ENCODE measurements at regions not wholly inside any gene's neighbourhood (a gene's known extent, or its start where the extent isn't known, plus 50 kb on each side); places are given as distances from the start of the nearest gene placed in this dataset.

- no peaks in the 10 kb centered on the region for H3K4me1 ChIP-seq (ENCODE audit: low read length)
- no peaks in the 10 kb centered on the region for H3K9me2 ChIP-seq (replicated peaks; ENCODE audit: insufficient read depth, low read length)
- H3F3A ChIP-seq (ENCODE audit: insufficient read depth, low read length): no peaks in the 10 kb centered on the region
- H3K27me3 ChIP-seq (replicated peaks; ENCODE audit: insufficient read depth, low read length): no peaks in the 10 kb centered on the region
- no peaks in the 10 kb centered on the region for H3K36me3 ChIP-seq (replicated peaks; ENCODE audit: insufficient read depth, low read length)
- no peak for DNase-seq
- H3K4me3 ChIP-seq (ENCODE audit: low read length): no peak overlapping the region
- H3K79me2 ChIP-seq (ENCODE audit: low read length): peaks cover 99% of the 10 kb centered on the region
- H2AFZ ChIP-seq (ENCODE audit: low read length): no peak overlapping the region
- H3K27ac ChIP-seq (ENCODE audit: low read length): no peak overlapping the region
- no peak for TF ChIP-seq EZH2 (optimal IDR thresholded peaks at IDR 0.05; ENCODE audit: low read depth, low read length)
- TF ChIP-seq, protein P1, sequence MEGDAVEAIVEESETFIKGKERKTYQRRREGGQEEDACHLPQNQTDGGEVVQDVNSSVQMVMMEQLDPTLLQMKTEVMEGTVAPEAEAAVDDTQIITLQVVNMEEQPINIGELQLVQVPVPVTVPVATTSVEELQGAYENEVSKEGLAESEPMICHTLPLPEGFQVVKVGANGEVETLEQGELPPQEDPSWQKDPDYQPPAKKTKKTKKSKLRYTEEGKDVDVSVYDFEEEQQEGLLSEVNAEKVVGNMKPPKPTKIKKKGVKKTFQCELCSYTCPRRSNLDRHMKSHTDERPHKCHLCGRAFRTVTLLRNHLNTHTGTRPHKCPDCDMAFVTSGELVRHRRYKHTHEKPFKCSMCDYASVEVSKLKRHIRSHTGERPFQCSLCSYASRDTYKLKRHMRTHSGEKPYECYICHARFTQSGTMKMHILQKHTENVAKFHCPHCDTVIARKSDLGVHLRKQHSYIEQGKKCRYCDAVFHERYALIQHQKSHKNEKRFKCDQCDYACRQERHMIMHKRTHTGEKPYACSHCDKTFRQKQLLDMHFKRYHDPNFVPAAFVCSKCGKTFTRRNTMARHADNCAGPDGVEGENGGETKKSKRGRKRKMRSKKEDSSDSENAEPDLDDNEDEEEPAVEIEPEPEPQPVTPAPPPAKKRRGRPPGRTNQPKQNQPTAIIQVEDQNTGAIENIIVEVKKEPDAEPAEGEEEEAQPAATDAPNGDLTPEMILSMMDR (IDR thresholded peaks at IDR 0.05; ENCODE audit: low read length): no peak
- TF ChIP-seq EZH2phosphoT487 (IDR thresholded peaks at IDR 0.05; ENCODE audit: low read length): no peak
- H3K9me3 ChIP-seq (replicated peaks; ENCODE audit: insufficient read depth, low read length): no peaks in the 10 kb centered on the region
- H3K9ac ChIP-seq (ENCODE audit: low read length): no peak overlapping the region
- peaks cover 12% of the 10 kb centered on the region; the same call in 1 of the 2 replicates for H4K20me1 ChIP-seq (ENCODE audit: insufficient read depth, low read length)
- no peak overlapping the region for H3K4me2 ChIP-seq (ENCODE audit: low read depth, low read length)
These were observed 451.3 kb downstream of the SHQ1 start for GRCh38 chr3:72396899-72397298.

GRCh38 chr3:72395776-72396311 lies 452.4 kb downstream of the SHQ1 start:
- no peaks in the 10 kb centered on the region for H3F3A ChIP-seq (ENCODE audit: insufficient read depth, low read length)
- no peak overlapping the region for H2AFZ ChIP-seq (ENCODE audit: low read length)
- no peak overlapping the region for H3K9ac ChIP-seq (ENCODE audit: low read length)
- H3K79me2 ChIP-seq (ENCODE audit: low read length): peaks cover 99% of the 10 kb centered on the region
- no peak for DNase-seq
- H4K20me1 ChIP-seq (ENCODE audit: insufficient read depth, low read length): peaks cover 15% of the 10 kb centered on the region; the same call in 1 of the 2 replicates
- TF ChIP-seq EZH2 (optimal IDR thresholded peaks at IDR 0.05; ENCODE audit: low read depth, low read length): no peak
- no peaks in the 10 kb centered on the region for H3K27me3 ChIP-seq (replicated peaks; ENCODE audit: insufficient read depth, low read length)
- no peak overlapping the region for H3K4me2 ChIP-seq (ENCODE audit: low read depth, low read length)
- H3K4me3 ChIP-seq (ENCODE audit: low read length): no peak overlapping the region
- no peaks in the 10 kb centered on the region for H3K4me1 ChIP-seq (ENCODE audit: low read length)
- H3K9me2 ChIP-seq (replicated peaks; ENCODE audit: insufficient read depth, low read length): no peaks in the 10 kb centered on the region
- H3K36me3 ChIP-seq (replicated peaks; ENCODE audit: insufficient read depth, low read length): no peaks in the 10 kb centered on the region
- H3K9me3 ChIP-seq (replicated peaks; ENCODE audit: insufficient read depth, low read length): no peaks in the 10 kb centered on the region
- no peak overlapping the region for H3K27ac ChIP-seq (ENCODE audit: low read length)

DNA sequence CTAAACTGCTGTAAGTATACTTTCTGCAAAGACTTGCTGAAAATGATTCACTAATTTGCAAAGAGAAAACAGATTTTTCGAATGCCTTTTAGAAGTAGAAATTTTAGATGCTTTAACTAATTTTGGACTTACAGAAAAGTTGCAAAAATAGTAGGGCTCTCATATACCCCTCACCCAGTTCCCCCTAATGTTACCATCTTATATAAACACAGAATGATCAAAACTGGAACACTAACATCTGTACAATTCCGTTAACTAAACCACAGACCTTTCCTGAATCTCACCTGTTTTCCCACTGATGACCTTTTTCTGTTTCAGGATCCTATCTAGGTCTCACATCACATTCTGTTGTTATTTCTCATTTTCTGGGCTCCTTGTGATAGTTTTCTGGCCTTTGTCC lies 454.8 kb downstream of the SHQ1 start:
- TF ChIP-seq EZH2 (optimal IDR thresholded peaks at IDR 0.05; ENCODE audit: low read depth, low read length): no peak
- TF ChIP-seq, protein P1 (IDR thresholded peaks at IDR 0.05; ENCODE audit: low read length): no peak
- TF ChIP-seq EZH2phosphoT487 (IDR thresholded peaks at IDR 0.05; ENCODE audit: low read length): no peak
- Histone ChIP-seq H3K36me3 (replicated peaks; ENCODE audit: insufficient read depth, low read length) (no peaks in the 10 kb centered on the region), H3K27me3 (replicated peaks; ENCODE audit: insufficient read depth, low read length) (no peaks in the 10 kb centered on the region), H3F3A (ENCODE audit: insufficient read depth, low read length) (no peaks in the 10 kb centered on the region), H3K79me2 (ENCODE audit: low read length) (peaks cover 99% of the 10 kb centered on the region), H3K9me2 (replicated peaks; ENCODE audit: insufficient read depth, low read length) (no peaks in the 10 kb centered on the region), H3K4me3 (ENCODE audit: low read length) (no peak overlapping the region), H3K27ac (ENCODE audit: low read length) (no peak overlapping the region), H4K20me1 (ENCODE audit: insufficient read depth, low read length) (peaks cover 14% of the 10 kb centered on the region; the same call in 1 of the 2 replicates), H3K9ac (ENCODE audit: low read length) (no peak overlapping the region), H2AFZ (ENCODE audit: low read length) (no peak overlapping the region), H3K4me2 (ENCODE audit: low read depth, low read length) (no peak overlapping the region), H3K9me3 (replicated peaks; ENCODE audit: insufficient read depth, low read length) (no peaks in the 10 kb centered on the region), H3K4me1 (ENCODE audit: low read length) (no peaks in the 10 kb centered on the region)
- no peak for DNase-seq

DNA sequence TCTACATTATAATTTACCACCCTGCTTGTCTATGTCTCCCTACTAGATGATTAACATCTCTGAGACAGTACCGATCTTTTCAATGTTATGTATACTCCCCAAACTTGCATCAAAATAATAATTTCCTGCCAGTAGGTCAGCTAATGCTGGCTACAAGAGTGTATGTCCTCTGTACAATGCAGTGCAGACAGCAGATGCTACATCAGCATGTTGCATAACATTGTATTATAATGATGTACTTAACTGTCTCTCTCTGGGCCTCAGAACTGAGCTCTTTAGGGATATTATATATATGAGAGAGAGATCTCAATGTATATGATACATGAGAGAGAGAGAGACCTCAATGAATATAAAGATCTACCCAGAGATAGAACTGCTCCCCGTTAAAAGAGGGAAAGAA lies 456.6 kb downstream of the SHQ1 start:
- H3F3A ChIP-seq (ENCODE audit: insufficient read depth, low read length): no peaks in the 10 kb centered on the region
- H2AFZ ChIP-seq (ENCODE audit: low read length): no peak overlapping the region
- peaks cover 100% of the 10 kb centered on the region for H3K79me2 ChIP-seq (ENCODE audit: low read length)
- TF ChIP-seq EZH2phosphoT487 (IDR thresholded peaks at IDR 0.05; ENCODE audit: low read length): no peak
- H3K4me3 ChIP-seq (ENCODE audit: low read length): no peak overlapping the region
- peaks cover 12% of the 10 kb centered on the region; the same call in 1 of the 2 replicates for H4K20me1 ChIP-seq (ENCODE audit: insufficient read depth, low read length)
- H3K4me1 ChIP-seq (ENCODE audit: low read length): peaks cover 3% of the 10 kb centered on the region; the same call in 1 of the 2 replicates
- H3K4me2 ChIP-seq (ENCODE audit: low read depth, low read length): no peak overlapping the region
- no peak overlapping the region for H3K9ac ChIP-seq (ENCODE audit: low read length)
- no peaks in the 10 kb centered on the region for H3K36me3 ChIP-seq (replicated peaks; ENCODE audit: insufficient read depth, low read length)
- no peaks in the 10 kb centered on the region for H3K9me3 ChIP-seq (replicated peaks; ENCODE audit: insufficient read depth, low read length)
- no peaks in the 10 kb centered on the region for H3K27me3 ChIP-seq (replicated peaks; ENCODE audit: insufficient read depth, low read length)
- no peak overlapping the region for H3K27ac ChIP-seq (ENCODE audit: low read length)
- no peak for DNase-seq
- no peaks in the 10 kb centered on the region for H3K9me2 ChIP-seq (replicated peaks; ENCODE audit: insufficient read depth, low read length)
